Psoas muscle (tissue), 7 donors: ENCODE measurements at regions not wholly inside any gene's neighbourhood (a gene's known extent, or its start where the extent isn't known, plus 50 kb on each side); places are given as distances from the start of the nearest gene placed in this dataset.

Experiments
- ATAC-seq, 4 donors: fragments of 200-7000 bp; cut with Tn5 transposase; one replicate each; pipeline ENCODE4 v1.9.1; 2020; ENCODE audit warnings: moderate library complexity in 3 of 4, mild to moderate bottlenecking in 2 of 4
- DNase-seq, 2 donors: peaks; one replicate each; pipeline ENCODE4 v3.0.0-alpha.2; 2020
- H3K27ac ChIP-seq: fragments of 200-600 bp; one replicate; pipeline ENCODE4 v1.8.0; 2022
- H3K27me3 ChIP-seq, 3 donors: fragments of 200-600 bp in 1 of 3; one replicate each; pipeline versions ENCODE4 v1.6.1 to v1.8.0; 2013 to 2022; ENCODE audit warnings: low read length in 2 of 3, mild to moderate bottlenecking in 2 of 3, moderate library complexity in 1 of 3; ENCODE audit not compliant: insufficient read depth in 3 of 3
- H3K36me3 ChIP-seq, 2 donors: fragments of 200-600 bp in 1 of 2; one replicate each; pipeline versions ENCODE4 v1.6.1 to v1.8.0; 2013 to 2022; ENCODE audit warnings: low read depth in 1 of 2, mild to moderate bottlenecking in 1 of 2, moderate library complexity in 1 of 2; ENCODE audit not compliant: insufficient read depth in 1 of 2
- H3K4me1 ChIP-seq: fragments of 200-600 bp; one replicate; pipeline ENCODE4 v1.8.0; 2022
- H3K4me3 ChIP-seq: fragments of 200-600 bp; one replicate; pipeline ENCODE4 v1.8.0; 2022; ENCODE audit warnings: mild to moderate bottlenecking
- H3K9me3 ChIP-seq: fragments of 200-600 bp; one replicate; pipeline ENCODE4 v1.8.0; 2022
- CTCF ChIP-seq: fragments of 200-600 bp; IDR thresholded peaks from one replicate; pipeline ENCODE4 v1.8.0; 2022; ENCODE audit warnings: antibody characterized with exemption
- WGBS, 3 donors: extraction: QIAGEN DNeasy Blood & Tissue Kit; methylation state at CpG; one replicate each; pipeline versions ENCODE4 v1.1.6 to v1.1.7; 2013; 5-methylcytosine and 5-hydroxymethylcytosine counted together
- intact Hi-C, 2 donors: fragments of 100-400 bp; cut with DNase I; formaldehyde crosslinking; loops; one replicate each; pipeline versions ENCODE4 v1.11.0 to v1.14.2; 2022
- donor health status: healthy with polysubstance abuse.
- donor health status: DM: no; HTN: no; CAD: no; lungs with moderate emphysema.
- donor health status: Bipolar disorder and iron deficiency.
- donor health status: healthy.
- donor health status: DM: yes; HTN: yes; CAD: no.
- donor health status: DM: no; HTN: no; CAD: no.
- donor health status: DM: yes; HTN: yes; CAD: no.

- TF ChIP-seq CTCF = no peak
- H3K9me3 ChIP-seq = no peaks in the 10 kb centered on the region
- 64 to 68% (median 68%) methylated on average over 12 of the region's 12 CpGs for WGBS, 3 donors
- H3K4me3 ChIP-seq = no peak overlapping the region
- DNase-seq = no peak
- H3K27ac ChIP-seq = no peak overlapping the region
- H3K36me3 ChIP-seq = no peaks in the 10 kb centered on the region
- peaks cover 0 to 2% (median 0%) of the 10 kb centered on the region in 3 donors for H3K27me3 ChIP-seq
- no peak for ATAC-seq
- intact Hi-C loops = no loop called here
- H3K4me1 ChIP-seq = no peaks in the 10 kb centered on the region
Observed at GRCh38 chr4:27101126-27101525, 240.5 kb downstream of the STIM2 start.

DNA sequence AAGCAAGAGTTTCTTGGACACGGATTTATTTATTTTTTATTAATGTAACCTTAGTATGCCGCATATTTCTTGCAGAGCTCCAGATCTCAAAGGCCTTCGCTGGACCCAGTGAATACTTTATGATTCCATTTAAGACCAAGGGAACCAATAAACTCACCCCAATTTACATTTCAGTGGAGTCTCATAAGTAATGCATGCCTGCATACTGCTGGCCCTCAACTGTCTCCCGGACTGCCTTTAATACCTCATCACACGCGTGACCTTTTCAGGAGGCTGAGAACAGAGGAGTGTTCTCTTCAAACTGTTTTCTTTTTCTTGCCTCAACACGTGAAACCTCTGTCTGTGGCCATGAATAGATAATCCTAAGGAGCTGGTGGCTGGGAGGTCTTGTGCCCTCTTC lies 240.9 kb downstream of the STIM2 start:
- H3K36me3 ChIP-seq = no peaks in the 10 kb centered on the region
- no peak overlapping the region for H3K27ac ChIP-seq
- H3K9me3 ChIP-seq = no peaks in the 10 kb centered on the region
- no peaks in the 10 kb centered on the region for H3K4me1 ChIP-seq
- 74 to 83% (median 75%) methylated on average over 7 of the region's 7 CpGs for WGBS, 3 donors
- peaks cover 0 to 2% (median 0%) of the 10 kb centered on the region in 3 donors for H3K27me3 ChIP-seq
- ATAC-seq = no peak
- H3K4me3 ChIP-seq = no peak overlapping the region
- no peak for TF ChIP-seq CTCF
- no peak for DNase-seq
- intact Hi-C loops = no loop called here

- Histone ChIP-seq H3K36me3 (no peaks in the 10 kb centered on the region), H3K9me3 (no peaks in the 10 kb centered on the region), H3K4me3 (no peak overlapping the region), H3K27ac (no peak overlapping the region), H3K4me1 (no peaks in the 10 kb centered on the region), H3K27me3 (no peaks in the 10 kb centered on the region)
- DNase-seq = no peak
- no peak for ATAC-seq
- TF ChIP-seq CTCF = no peak
- intact Hi-C loops = no loop called here
- WGBS, 3 donors = 47 to 57% (median 55%) methylated on average over 3 of the region's 3 CpGs
Observed at GRCh38 chr4:27111627-27112026, 251.0 kb downstream of the STIM2 start.

- intact Hi-C loops = no loop called here
- no peak for TF ChIP-seq CTCF
- DNase-seq = no peak
- no peaks in the 10 kb centered on the region for H3K36me3 ChIP-seq
- WGBS, 3 donors = 87 to 92% (median 89%) methylated on average over 3 of the region's 3 CpGs
- no peaks in the 10 kb centered on the region for H3K27me3 ChIP-seq
- H3K9me3 ChIP-seq = no peaks in the 10 kb centered on the region
- H3K4me1 ChIP-seq = no peaks in the 10 kb centered on the region
- ATAC-seq = no peak
- H3K27ac ChIP-seq = no peak overlapping the region
- H3K4me3 ChIP-seq = no peak overlapping the region
Observed at GRCh38 chr4:27112587-27112986, 251.9 kb downstream of the STIM2 start.

- ATAC-seq = no peak
- Histone ChIP-seq H3K4me1 (no peaks in the 10 kb centered on the region), H3K9me3 (no peaks in the 10 kb centered on the region), H3K36me3 (no peaks in the 10 kb centered on the region), H3K4me3 (no peak overlapping the region), H3K27ac (no peak overlapping the region), H3K27me3 (no peaks in the 10 kb centered on the region)
- TF ChIP-seq CTCF = no peak
- no peak for DNase-seq
- intact Hi-C loops = no loop called here
- 76 to 79% (median 79%) methylated on average over 4 of the region's 4 CpGs for WGBS, 3 donors
Observed at GRCh38 chr4:27115221-27115620, 254.6 kb downstream of the STIM2 start.
